Hematopoietic multipotent progenitor cell treated with erythropoietin and hydrocortisone succinate and interleukin-3 and kit ligand, for 4 days (in vitro differentiated cells): ENCODE measurements at regions not wholly inside any gene's neighbourhood (a gene's known extent, or its start where the extent isn't known, plus 50 kb on each side); places are given as distances from the start of the nearest gene placed in this dataset.
"Not testable (repeated sequence)": the region's sequence is repeated elsewhere in the genome, so short reads cannot be mapped to it uniquely, and the experiment has no call there.

Experiments used
- DNase-seq: peaks from one replicate; pipeline ENCODE4 v3.0.0-alpha.2; 2015

- DNase-seq: not testable (repeated sequence)
Measured at GRCh38 chr9:65392611-65393010, 107.6 kb upstream of the FOXD4L5 start.

GRCh38 chr9:65389710-65390109, 104.7 kb upstream of the FOXD4L5 start:
- DNase-seq: not testable (repeated sequence)

GRCh38 chr9:65389216-65389615, 104.2 kb upstream of the FOXD4L5 start:
- DNase-seq: not testable (repeated sequence)

- peak; percentile 85 for DNase-seq
Measured at GRCh38 chr9:65386699-65387098, 101.7 kb upstream of the FOXD4L5 start.

GRCh38 chr9:65386191-65386590, 101.2 kb upstream of the FOXD4L5 start:
- DNase-seq: not testable (repeated sequence)

GRCh38 chr9:65385655-65386024, 100.6 kb upstream of the FOXD4L5 start:
- DNase-seq: not testable (repeated sequence)

- DNase-seq: not testable (repeated sequence)
Measured at GRCh38 chr9:65384759-65385654, 100.0 kb upstream of the FOXD4L5 start.

GRCh38 chr9:65384066-65384465, 99.1 kb upstream of the FOXD4L5 start:
- not testable (repeated sequence) for DNase-seq

GRCh38 chr9:65383646-65384045, 98.6 kb upstream of the FOXD4L5 start:
- not testable (repeated sequence) for DNase-seq

GRCh38 chr9:65382701-65383318, 97.8 kb upstream of the FOXD4L5 start:
- not testable (repeated sequence) for DNase-seq
